PC-9 (cell line): ENCODE measurements at regions not wholly inside any gene's neighbourhood (a gene's known extent, or its start where the extent isn't known, plus 50 kb on each side); places are given as distances from the start of the nearest gene placed in this dataset.

Source experiments
- EZH2 ChIP-seq: fragments of 200-600 bp; sonication (generic); IDR thresholded peaks from 2 replicates; pipeline ENCODE4 v1.8.0; 2017; ENCODE audit warnings: antibody characterized with exemption, low read depth
- TF ChIP-seq, protein P1 (sequence below): fragments of 200-600 bp; sonication (generic); conservative IDR thresholded peaks from 2 replicates; pipeline ENCODE4 v1.6.1; 2017; ENCODE audit warnings: mixed run types, antibody characterized with exemption, mild to moderate bottlenecking, moderate library complexity

DNA sequence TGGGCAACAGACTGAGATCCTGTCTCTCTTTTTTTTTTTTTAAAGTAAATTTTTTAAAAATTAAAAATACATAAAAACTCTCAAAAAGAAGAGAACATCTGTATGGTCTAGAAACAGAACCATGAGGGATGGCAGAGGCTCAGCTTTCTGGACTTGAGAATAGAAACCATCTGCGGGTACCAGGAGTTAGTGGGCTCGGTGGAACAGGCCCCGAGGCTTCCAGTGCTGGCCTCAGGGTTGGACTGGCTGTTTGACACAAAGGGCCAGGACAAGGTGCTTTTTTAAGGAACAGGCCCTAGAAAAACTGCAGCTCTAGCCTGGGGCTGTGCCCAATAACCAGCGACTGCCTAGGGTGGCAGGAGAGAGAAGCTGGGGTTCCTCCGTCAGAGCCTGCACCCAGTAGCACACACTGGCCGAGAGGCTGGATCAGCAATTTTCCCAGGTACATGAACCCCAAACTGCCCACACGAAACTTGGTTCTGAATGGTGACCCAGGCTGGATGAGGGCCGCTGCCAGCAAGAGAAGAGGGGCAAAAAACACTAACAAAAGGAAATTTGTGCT lies 131.0 kb upstream of the OLIG3 start:
- TF ChIP-seq, protein P1, sequence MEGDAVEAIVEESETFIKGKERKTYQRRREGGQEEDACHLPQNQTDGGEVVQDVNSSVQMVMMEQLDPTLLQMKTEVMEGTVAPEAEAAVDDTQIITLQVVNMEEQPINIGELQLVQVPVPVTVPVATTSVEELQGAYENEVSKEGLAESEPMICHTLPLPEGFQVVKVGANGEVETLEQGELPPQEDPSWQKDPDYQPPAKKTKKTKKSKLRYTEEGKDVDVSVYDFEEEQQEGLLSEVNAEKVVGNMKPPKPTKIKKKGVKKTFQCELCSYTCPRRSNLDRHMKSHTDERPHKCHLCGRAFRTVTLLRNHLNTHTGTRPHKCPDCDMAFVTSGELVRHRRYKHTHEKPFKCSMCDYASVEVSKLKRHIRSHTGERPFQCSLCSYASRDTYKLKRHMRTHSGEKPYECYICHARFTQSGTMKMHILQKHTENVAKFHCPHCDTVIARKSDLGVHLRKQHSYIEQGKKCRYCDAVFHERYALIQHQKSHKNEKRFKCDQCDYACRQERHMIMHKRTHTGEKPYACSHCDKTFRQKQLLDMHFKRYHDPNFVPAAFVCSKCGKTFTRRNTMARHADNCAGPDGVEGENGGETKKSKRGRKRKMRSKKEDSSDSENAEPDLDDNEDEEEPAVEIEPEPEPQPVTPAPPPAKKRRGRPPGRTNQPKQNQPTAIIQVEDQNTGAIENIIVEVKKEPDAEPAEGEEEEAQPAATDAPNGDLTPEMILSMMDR = no peak
- no peak for TF ChIP-seq EZH2
